Stimulated activated CD4-positive, alpha-beta T cell treated with anti-CD3 and anti-CD28 coated beads, Interleukin-2, amount 100 ng/mL, for 48 hours (primary cell): ENCODE measurements at regions not wholly inside any gene's neighbourhood (a gene's known extent, or its start where the extent isn't known, plus 50 kb on each side); places are given as distances from the start of the nearest gene placed in this dataset.
"Not testable (repeated sequence)": the region's sequence is repeated elsewhere in the genome, so short reads cannot be mapped to it uniquely, and the experiment has no call there.

Experiments
- DNase-seq, 2 donors: peaks; one replicate each; pipeline ENCODE4 v3.0.0-alpha.2; 2020

GRCh38 chr6:139447656-139447975, 73.2 kb upstream of the CITED2 start:
- no peak for DNase-seq

DNA sequence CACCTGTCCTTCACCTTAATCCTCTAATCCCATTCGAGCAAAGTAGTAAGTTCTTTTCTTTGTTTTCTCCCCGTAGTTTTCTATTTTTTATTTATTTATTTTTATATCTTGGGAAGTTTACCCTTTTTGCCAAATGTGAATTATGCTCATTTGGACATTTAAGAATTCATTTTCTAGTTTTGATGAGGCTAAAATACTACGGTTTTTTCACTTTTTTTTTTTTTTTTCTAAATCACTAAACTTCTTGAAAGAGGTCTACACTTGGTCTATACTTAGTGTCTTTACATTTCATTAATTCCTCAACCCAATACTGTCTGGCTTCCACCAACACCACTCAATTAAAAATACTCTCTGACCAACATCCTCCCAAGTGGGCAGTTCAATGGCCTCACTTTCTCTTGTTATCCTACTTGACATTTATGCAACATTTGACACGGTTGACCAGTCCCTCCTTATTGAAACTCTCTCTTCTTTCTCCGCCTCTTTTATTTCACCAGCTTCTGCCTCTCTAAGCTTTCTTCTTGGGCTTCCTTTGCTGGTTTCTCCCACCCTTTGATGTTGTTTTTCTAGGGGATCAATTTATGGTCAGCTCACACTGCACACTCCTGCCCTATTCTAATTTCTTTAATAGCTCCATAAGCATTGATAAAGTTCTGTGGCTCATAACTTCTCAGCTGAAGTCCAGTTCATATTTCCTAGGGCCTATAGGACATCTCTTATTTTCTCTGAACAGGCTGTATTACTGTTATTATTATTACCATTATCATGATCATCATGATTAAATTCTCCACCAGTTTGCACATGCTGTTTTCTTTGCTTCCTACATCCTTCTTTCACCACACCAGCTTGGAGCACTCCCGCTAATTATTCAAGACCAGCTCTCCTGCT, 72.6 kb upstream of the CITED2 start:
- DNase-seq = no peak

DNA sequence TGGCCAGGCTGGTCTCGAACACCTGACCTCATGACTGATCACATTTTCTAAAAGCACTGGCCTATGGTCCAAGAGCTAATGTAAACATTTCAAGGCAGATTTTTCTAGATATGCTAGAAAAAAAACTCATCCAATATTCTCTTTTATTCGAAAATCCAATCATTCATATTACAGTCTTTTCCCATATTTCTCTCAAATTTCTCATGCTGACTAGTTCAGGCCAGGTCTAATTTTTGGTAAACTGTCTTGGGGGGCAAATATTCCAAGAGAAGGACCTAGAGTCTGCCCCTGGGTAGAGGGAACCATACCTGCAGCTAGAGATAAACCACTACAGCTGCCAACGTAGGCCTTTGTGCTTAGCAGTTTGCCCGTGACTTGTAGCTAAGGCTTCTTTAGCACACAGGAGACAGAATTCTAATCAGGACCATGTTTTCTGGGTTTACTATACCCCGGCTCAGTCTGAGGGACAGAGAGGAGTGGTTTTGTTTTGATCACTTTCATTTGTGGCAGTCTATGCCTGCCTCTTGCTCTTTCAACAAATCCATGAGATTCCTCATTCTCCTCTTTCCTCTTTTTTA, 71.8 kb upstream of the CITED2 start:
- no peak for DNase-seq

DNA sequence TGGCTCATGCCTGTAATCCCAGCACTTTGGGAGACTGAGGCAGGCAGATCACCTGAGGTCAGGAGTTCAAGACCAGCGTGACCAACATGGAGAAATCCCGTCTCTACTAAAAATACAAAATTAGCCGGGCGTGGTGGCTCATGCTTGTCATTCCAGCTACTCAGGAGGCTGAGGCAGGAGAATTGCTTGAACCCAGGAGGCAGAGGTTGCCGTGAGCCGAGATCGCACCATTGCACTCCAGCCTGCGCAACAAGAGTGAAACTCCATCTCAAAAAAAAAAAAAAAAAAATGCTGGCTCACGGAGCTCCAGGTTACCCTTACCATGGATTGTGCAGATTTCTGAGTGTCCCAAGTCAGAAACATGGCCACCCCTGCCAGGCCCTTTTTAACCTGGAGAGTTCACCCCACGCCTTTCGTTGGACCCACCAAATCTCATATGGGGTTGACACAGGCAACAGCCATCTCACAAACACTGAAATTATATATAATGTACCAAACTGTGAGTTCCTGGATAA, 69.9 kb upstream of the CITED2 start:
- DNase-seq = not testable (repeated sequence)

DNA sequence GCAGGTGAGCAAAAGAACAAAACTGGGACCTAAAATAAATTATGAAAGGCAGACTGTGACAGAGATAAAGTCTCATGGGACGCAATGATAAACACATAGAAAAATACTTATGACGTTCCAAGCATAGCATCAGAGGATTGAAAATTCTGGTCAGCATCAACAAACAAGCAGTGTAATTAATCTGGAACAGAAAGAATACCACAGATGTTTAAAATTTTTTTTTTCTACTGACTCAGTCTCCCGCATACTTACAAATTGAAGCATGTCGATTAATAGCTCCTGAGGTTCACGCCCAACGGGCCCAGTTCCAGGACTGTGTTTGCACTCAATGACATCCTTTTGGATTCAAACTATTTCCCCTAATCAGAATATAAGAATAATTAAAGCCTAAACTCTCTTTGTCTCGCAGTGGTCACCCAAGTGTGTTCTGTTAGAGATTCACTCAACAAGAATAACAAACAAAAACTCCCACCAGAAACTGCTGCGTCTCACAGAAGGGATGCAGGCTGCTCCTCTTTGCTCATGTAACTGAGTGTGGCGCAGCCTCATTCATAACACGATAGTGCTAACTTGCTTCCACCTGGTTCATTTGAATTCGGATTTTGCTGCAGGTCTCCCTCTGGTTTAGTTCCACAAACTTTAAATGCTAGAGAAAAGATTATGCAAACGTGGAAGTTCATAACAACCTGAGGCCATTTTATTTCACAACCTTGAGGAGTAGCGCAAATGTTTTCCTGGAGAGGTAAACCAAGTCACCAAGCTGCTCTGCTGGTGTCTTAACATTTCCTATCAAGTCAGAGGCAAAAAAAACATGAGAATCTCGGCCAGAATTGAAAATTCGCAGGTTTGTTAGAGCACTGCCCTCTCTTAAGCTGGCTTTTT, 69.0 kb upstream of the CITED2 start:
- no peak for DNase-seq

- DNase-seq = no peak
These were observed 67.8 kb upstream of the CITED2 start for GRCh38 chr6:139442188-139442671.

GRCh38 chr6:139439349-139439748, 64.9 kb upstream of the CITED2 start:
- no peak for DNase-seq

DNA sequence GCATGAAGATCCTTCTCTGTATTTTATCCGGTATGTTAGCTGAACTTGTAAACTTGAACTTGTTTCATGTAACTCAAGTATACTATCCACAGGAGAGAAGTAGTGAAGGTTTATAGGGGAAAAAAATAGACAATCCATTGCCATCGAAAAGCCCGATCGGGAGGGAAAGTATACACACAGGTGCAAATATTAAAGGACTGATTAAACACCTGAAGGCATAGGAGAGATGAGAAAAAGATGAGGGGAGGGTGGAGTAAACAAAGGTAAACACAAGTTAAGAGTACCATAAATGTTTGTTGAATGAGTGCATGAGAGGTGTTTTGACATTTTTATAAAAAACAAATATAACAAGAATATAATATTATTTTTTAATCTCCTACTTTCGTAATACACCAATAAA, 64.3 kb upstream of the CITED2 start:
- DNase-seq = no peak

DNA sequence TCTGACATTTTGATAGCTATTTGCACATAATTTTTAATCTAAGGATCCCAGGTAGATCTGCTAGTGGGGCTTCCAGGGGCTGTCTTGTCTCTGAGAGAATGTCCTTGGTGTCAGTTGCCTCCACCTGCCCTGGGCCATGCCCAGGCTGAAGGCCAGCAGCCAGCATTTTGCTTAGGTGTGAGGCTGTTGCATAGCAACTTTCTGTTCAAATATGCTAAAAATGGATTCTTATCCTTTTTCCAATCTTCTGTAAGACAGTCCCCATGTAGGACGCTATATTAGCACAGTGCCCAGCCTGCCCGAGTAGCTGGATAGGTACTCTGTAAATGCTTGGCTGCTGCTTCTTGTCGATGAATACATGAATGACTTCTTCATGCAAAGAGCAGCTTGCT, 62.5 kb upstream of the CITED2 start:
- no peak for DNase-seq

GRCh38 chr6:139436200-139436956, 61.9 kb upstream of the CITED2 start:
- no peak for DNase-seq

- DNase-seq = no peak
These were observed 59.4 kb upstream of the CITED2 start for GRCh38 chr6:139433631-139434419.

GRCh38 chr6:139431602-139431956, 57.1 kb upstream of the CITED2 start:
- no peak for DNase-seq

DNA sequence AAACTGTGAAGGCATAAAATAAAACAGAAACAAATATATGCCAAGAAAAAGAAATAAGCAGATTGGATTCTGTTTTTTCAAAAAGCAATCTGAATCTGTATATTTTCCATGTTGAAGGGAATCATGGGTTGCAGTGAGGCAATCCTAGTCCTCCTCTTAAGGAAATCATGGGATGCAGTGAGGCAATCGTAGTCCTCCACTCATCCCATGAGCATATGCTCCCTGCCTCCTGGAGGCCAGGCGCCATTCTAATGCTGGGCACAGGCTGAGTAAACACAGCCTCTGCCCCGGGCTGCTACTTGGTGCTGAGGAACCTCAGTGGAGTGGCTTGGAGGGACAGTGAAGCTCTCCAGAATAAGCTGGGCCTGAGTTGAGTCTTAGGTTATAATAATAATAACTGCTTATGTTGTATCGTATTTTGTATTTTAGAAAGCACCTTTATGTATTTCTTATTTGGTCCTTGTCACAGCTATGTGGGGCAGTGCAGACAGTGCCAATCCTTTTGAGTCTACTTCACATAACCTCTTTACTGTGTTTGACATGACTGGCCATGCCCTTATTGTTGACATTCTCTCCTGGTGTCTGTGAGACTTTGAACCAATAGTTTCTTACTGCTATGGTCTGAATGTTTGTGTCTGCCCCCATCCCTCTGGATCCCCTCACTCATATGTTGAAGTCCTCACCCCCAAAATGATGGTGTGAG, 56.6 kb upstream of the CITED2 start:
- no peak for DNase-seq

- DNase-seq = no peak
These were observed 55.2 kb upstream of the CITED2 start for GRCh38 chr6:139429580-139430145.

DNA sequence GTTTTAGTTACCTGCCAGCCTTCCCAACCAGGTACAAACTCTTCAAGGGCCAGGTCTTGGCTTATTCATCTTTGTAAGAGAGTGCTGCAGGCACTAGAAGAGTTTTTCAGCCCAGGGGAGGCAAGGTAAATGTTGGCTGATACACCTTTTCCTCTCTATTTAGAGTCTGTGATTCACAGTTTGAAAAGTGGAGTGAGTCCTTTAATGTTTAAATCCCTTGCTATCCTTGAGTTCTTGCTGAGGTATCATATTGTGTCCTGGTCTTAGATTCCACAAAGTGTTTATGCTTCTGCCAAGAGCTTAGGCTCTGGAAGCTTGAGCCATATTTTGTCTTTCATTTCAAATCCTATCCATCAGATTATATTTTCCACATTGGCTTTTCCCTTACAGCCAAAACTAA, 52.8 kb upstream of the CITED2 start:
- no peak for DNase-seq

GRCh38 chr6:139426795-139427194, 52.3 kb upstream of the CITED2 start:
- no peak for DNase-seq

GRCh38 chr6:139425780-139426179, 51.3 kb upstream of the CITED2 start:
- no peak for DNase-seq

- DNase-seq = no peak
These were observed 49.7 kb upstream of the CITED2 start for GRCh38 chr6:139423971-139424667.
